HL-60 (cell line): ENCODE measurements at regions not wholly inside any gene's neighbourhood (a gene's known extent, or its start where the extent isn't known, plus 50 kb on each side); places are given as distances from the start of the nearest gene placed in this dataset.

Source experiments
- CTCF ChIP-seq: IDR thresholded peaks from one replicate; pipeline ENCODE4 v1.5.1; 2011; ENCODE audit warnings: low read length, control low read depth, inconsistent platforms; ENCODE audit not compliant: insufficient read depth
- GABPA ChIP-seq: IDR thresholded peaks from 2 replicates; pipeline ENCODE4 v1.6.1; 2012; ENCODE audit warnings: low read depth
- POLR2AphosphoS5 ChIP-seq: IDR thresholded peaks from 2 replicates; pipeline ENCODE4 v1.6.1; 2012; ENCODE audit warnings: low read depth
- SPI1 ChIP-seq: IDR thresholded peaks from 2 replicates; pipeline ENCODE4 v1.6.1; 2012; ENCODE audit warnings: low read depth, mild to moderate bottlenecking, borderline replicate concordance
- TF ChIP-seq, protein P1 (sequence below): IDR thresholded peaks from 2 replicates; pipeline ENCODE4 v1.6.1; 2012; ENCODE audit warnings: low read depth; ENCODE audit not compliant: insufficient replicate concordance

DNA sequence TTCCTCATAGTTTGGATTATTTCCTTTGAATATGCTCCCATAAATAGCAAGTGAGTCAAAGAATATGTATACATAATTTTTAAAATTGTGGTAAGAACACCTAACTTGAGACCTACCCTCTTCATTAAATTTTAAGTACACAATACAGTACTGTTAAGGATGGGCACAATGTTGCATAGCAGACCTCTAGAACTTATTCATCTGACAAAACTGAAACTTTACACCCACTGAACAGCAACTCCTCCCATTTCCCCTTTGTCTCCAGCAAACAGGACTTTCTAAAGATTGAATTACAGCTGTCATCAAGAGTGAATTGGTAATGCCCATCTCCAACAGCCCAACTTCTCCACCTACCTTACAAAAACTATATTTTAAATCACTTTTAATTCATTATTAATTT, 388.9 kb downstream of the HTR1A start:
- TF ChIP-seq CTCF: no peak
- TF ChIP-seq, protein P1, sequence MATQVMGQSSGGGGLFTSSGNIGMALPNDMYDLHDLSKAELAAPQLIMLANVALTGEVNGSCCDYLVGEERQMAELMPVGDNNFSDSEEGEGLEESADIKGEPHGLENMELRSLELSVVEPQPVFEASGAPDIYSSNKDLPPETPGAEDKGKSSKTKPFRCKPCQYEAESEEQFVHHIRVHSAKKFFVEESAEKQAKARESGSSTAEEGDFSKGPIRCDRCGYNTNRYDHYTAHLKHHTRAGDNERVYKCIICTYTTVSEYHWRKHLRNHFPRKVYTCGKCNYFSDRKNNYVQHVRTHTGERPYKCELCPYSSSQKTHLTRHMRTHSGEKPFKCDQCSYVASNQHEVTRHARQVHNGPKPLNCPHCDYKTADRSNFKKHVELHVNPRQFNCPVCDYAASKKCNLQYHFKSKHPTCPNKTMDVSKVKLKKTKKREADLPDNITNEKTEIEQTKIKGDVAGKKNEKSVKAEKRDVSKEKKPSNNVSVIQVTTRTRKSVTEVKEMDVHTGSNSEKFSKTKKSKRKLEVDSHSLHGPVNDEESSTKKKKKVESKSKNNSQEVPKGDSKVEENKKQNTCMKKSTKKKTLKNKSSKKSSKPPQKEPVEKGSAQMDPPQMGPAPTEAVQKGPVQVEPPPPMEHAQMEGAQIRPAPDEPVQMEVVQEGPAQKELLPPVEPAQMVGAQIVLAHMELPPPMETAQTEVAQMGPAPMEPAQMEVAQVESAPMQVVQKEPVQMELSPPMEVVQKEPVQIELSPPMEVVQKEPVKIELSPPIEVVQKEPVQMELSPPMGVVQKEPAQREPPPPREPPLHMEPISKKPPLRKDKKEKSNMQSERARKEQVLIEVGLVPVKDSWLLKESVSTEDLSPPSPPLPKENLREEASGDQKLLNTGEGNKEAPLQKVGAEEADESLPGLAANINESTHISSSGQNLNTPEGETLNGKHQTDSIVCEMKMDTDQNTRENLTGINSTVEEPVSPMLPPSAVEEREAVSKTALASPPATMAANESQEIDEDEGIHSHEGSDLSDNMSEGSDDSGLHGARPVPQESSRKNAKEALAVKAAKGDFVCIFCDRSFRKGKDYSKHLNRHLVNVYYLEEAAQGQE: no peak
- TF ChIP-seq POLR2AphosphoS5: no peak
- TF ChIP-seq GABPA: no peak
- TF ChIP-seq SPI1: no peak
